HG02973 (cell line): ENCODE measurements at regions not wholly inside any gene's neighbourhood (a gene's known extent, or its start where the extent isn't known, plus 50 kb on each side); places are given as distances from the start of the nearest gene placed in this dataset.
"Not testable (repeated sequence)": the region's sequence is repeated elsewhere in the genome, so short reads cannot be mapped to it uniquely, and the experiment has no call there.

Experiments used
- ATAC-seq: cut with Tn5 transposase; IDR thresholded peaks from one replicate; pipeline ENCODE4 v1.9.1; 2021; ENCODE audit warnings: moderate library complexity; ENCODE audit not compliant: unreplicated experiment

DNA sequence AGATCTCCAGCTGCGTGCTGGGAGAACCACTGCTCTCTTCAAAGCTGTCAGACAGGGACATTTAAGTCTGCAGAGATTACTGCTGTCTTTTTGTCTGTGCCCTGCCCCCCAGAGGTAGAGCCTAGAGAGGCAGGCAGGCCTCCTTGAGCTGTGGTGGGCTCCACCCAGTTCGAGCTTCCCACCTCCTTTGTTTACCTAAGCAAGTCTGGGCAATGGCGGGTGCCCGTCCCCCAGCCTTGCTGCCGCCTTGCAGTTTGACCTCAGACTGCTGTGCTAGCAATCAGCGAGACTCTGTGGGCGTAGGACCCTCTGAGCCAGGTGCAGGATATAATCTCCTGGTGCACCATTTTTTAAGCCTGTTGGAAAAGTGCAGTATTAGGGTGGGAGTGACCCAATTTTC is 128.6 kb downstream of the ACTR3 start:
- not testable (repeated sequence) for ATAC-seq

DNA sequence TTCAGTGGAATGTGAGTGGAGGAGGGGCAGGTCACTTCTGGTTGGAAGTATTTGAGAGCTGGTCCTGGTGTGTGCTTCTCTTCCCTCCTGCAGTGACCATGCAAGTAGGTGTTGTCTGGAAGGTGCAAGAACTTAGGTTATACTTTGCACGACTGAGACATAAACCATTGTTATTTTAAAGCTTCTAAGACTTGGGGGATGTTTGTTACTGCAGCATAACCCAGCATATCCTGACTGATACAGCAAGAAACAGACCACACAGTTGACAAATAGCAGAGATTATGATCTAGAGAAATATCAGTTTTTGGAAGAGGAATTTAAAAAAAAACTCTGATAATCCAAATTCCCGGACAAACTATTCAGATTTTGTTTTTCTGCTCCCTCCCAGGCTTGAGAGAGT is 130.8 kb downstream of the ACTR3 start:
- no peak for ATAC-seq

GRCh38 chr2:114022360-114023085 is 132.6 kb downstream of the ACTR3 start:
- ATAC-seq = no peak

- no peak for ATAC-seq
These were observed 134.4 kb downstream of the ACTR3 start for GRCh38 chr2:114024326-114024725.

DNA sequence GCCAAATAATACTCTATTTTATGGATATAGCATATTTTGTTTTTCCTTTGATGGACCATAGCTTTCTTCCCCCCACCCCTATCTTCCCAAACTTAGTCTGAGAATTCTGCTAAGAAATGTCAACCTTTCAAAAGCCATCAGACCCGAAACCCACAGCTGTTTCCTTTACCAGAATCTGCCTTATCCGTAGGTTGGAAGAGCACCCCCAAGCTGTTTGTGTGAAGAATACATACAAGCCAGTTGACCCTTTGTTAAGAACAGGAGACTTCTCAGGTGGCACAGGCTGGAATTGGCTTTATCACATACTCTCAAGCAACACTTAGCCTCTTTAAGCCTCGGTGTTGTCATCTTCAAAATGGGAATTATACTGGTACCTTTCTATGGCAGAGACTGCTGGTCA is 135.1 kb downstream of the ACTR3 start:
- no peak for ATAC-seq

- no peak for ATAC-seq
These were observed 137.5 kb downstream of the ACTR3 start for GRCh38 chr2:114027437-114027836.

GRCh38 chr2:114031605-114032505 is 142.0 kb downstream of the ACTR3 start:
- ATAC-seq = no peak

GRCh38 chr2:114032705-114033104 is 142.8 kb downstream of the ACTR3 start:
- ATAC-seq = no peak

DNA sequence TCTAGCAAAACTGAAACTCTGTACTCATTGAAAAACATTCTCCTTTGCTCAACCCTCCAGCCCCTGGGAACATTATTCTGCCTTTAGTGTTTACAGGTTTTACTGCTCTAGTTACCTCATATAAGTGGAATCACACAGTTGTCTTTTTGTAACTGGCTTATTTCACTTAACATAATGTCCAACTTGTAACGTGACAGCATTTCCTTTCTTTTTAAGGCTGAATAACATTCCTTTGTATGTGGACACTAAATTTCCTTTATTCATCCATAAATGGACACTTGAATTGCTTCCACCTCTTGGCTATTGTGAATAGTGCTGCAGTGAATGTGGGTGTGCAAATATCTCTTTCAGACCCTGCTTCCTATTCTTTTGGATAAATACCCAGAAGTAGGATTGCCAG is 144.9 kb downstream of the ACTR3 start:
- no peak for ATAC-seq

- no peak for ATAC-seq
These were observed 148.8 kb downstream of the ACTR3 start for GRCh38 chr2:114038710-114039109.

GRCh38 chr2:114039677-114040076 is 149.8 kb downstream of the ACTR3 start:
- no peak for ATAC-seq

- no peak for ATAC-seq
These were observed 150.9 kb downstream of the ACTR3 start for GRCh38 chr2:114040826-114041225.

DNA sequence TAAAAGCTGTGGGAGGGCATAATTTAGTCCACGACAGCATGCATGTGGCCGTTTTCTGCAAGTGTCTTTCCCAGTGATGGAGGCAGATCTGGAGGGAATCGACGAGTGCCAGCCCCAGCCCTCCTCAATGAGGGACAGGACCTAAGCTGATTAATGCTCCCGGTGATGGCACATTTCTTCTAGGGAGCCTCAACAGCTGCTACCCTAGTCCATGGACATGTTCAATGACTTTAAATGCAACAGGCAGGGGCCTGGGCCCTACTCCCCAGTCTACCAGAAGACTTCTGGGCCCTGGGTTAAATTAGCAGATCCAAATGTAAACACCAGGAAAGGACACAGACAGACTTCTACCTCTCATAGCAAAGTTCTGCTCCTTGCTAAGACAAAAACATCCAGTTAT is 155.1 kb downstream of the ACTR3 start:
- no peak for ATAC-seq

DNA sequence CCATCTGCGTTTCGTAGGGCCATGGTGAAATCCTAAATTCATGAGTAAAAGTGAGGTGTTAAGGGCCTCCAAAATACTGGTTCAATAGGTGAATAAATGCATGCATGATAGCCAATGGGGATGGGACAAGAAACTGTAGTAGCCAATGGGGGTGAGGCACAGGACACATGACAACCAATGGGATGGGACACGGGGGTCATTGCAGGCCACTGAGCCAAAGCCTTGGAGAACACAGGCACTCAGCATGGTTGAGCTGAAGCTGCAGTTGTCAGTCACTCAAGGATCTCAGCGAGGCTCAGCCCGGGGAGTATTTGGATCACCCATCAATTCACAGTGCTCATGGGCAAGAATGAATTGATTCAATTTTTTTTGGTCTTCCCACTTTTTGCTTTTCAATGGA is 156.5 kb downstream of the ACTR3 start:
- no peak for ATAC-seq

- ATAC-seq = no peak
These were observed 157.1 kb downstream of the ACTR3 start for GRCh38 chr2:114046866-114047435.

DNA sequence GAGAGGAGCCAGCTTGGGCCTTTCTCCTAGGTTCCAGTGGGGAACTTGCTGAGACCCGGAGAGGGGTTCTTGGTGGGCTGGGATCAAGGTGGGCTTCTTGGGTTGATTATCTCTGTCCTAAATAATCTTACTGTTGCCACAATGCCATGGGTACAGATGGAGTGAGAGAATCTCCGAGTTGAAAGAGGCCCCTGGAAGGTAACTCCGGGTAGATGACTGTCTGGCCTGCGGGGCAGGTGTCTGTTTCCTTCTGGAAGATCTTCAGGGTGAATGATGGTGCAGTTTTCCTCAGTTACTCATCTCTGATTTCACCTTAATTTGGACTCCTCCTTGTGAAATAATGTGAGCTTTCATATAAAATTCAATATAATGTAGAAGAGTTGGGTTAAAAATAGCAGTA is 159.4 kb downstream of the ACTR3 start:
- ATAC-seq = no peak

- no peak for ATAC-seq
These were observed 159.9 kb downstream of the ACTR3 start for GRCh38 chr2:114049826-114050225.

- peak; percentile 80 for ATAC-seq
These were observed 166.6 kb downstream of the ACTR3 start for GRCh38 chr2:114056294-114057143.

DNA sequence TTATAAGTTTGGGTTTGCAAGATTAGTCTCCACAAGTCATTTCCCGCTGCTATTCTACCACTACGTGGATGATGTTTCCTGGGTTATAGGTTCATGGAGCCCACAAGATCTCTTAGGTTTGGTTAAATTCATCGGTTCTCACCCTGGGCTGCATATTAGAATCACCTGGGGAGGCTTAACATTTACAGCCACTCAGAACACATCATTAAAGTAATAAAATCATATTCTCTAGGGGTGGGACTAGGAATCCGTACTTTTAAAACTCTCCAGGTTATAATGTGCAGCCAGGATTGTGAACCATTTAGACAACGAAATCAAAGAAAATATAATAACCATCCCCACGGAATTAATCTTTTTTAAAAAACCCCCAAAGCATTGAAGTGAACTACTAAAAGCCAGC is 167.7 kb downstream of the ACTR3 start:
- no peak for ATAC-seq

DNA sequence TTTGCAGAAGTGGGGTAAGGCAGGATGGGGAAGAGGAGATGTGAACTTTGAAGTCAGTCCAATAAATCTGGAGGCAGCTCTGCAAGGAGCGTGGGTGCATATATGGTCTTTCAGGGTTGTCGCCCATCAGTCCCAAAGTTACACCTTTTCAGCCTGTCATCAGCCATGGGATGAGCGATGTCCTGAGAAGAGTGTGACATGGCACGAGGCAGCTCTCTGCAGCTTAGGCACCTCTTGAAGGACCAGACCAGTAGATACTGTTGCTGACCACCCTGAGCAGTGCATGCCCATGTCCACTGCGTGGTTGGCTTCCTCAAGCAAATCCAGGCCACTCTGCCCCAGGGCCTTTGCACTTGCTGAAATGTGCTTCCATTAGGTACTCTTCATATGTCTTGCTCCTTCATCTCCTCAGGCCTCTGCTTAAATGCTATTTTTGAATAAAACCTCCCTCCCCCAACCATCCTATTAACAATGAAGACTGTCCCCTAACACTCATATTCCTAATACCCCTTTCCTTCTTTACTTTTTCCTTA is 171.7 kb downstream of the ACTR3 start:
- no peak for ATAC-seq

GRCh38 chr2:114063346-114063745 is 173.5 kb downstream of the ACTR3 start:
- no peak for ATAC-seq
